GM12873 (cell line): ENCODE measurements at regions not wholly inside any gene's neighbourhood (a gene's known extent, or its start where the extent isn't known, plus 50 kb on each side); places are given as distances from the start of the nearest gene placed in this dataset.

Experiments
- CTCF ChIP-seq: IDR thresholded peaks from 2 replicates; pipeline ENCODE4 v1.5.1; 2012; ENCODE audit warnings: low read depth, mild to moderate bottlenecking, moderate library complexity, low read length, control low read depth; ENCODE audit not compliant: insufficient read depth; ENCODE audit errors: missing control alignments

GRCh38 chr13:109924376-109924775, 138.0 kb upstream of the IRS2 start:
- TF ChIP-seq CTCF = no peak

- no peak for TF ChIP-seq CTCF
Observed at GRCh38 chr13:109922518-109922917, 136.1 kb upstream of the IRS2 start.

GRCh38 chr13:109919715-109920375, 133.5 kb upstream of the IRS2 start:
- TF ChIP-seq CTCF = no peak

GRCh38 chr13:109918179-109918711, 131.9 kb upstream of the IRS2 start:
- TF ChIP-seq CTCF = no peak

GRCh38 chr13:109917422-109917821, 131.0 kb upstream of the IRS2 start:
- no peak for TF ChIP-seq CTCF

- no peak for TF ChIP-seq CTCF
Observed at GRCh38 chr13:109913936-109914510, 127.6 kb upstream of the IRS2 start.

GRCh38 chr13:109913186-109913585, 126.8 kb upstream of the IRS2 start:
- no peak for TF ChIP-seq CTCF
